ENCODE measurements at regions not wholly inside any gene's neighbourhood (a gene's known extent, or its start where the extent isn't known, plus 50 kb on each side); places are given as distances from the start of the nearest gene placed in this dataset.

DNA sequence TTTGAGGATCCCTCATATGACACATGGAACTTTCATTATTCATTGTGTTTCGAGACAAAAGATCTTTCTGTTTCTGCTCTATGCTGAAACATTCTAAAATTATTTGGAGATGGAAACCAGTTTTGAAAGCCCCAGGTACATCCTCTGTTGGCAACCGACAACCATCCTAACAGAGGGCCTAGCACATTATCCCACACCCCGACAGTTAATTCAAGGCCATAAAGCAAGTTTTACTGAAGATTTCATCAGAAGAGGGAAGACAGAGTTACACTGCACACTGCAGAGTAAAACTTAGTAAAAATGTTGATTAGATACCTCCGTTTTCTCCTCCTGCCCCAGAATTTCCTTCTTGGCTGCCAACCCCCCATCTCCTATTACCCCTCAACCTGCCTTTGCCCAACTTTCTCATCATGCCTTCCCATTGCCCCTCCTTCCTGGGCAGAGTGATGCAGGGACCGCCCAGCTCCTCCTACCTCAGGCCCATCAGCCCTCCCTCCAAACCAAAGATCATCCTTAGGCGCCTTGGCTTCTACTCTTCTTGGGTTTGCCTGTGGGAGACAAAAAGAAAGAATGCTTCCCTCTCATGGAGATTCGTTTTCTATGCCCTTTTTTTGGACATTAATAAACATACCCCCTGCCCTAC, 52.9 kb upstream of the CITED4 start:
- ChIA-PET CTCF (no interaction called here), POLR2A (interaction anchor here (0.7 kb wide), 1 partner anchor 10 kb away, joined by 3 read pairs; no protein-coding TSS in a partner anchor)

GRCh38 chr1:40915581-40915980, 53.4 kb upstream of the CITED4 start:
- Histone ChIP-seq H3K4me2 (no peak overlapping the region), H3K9me3 (no peaks in the 10 kb centered on the region), H3K79me2 (ENCODE audit: insufficient read depth) (no peaks in the 10 kb centered on the region), H3K27me3 (ENCODE audit: insufficient read depth) (no peaks in the 10 kb centered on the region), H3K27ac (ENCODE audit: low read depth in 2 of 2, low read length in 1 of 2) (no peak overlapping the region), H3K9me2 (no peaks in the 10 kb centered on the region), H3K36me3 (replicated peaks in 1 of 2; ENCODE audit: control insufficient read depth in 1 of 2, insufficient read depth in 2 of 2, low read length in 1 of 2) (no peaks in the 10 kb centered on the region), H4K20me1 (ENCODE audit: insufficient read depth) (no peaks in the 10 kb centered on the region), H3K4me1 (ENCODE audit: control insufficient read depth in 1 of 2, insufficient read depth in 2 of 2, low read depth in 1 of 2, low read length in 1 of 2) (no peaks in the 10 kb centered on the region), H2AFZ (ENCODE audit: low read depth) (no peak overlapping the region), H3F3A (replicated peaks; ENCODE audit: insufficient read depth) (no peaks in the 10 kb centered on the region), H3K4me3 (ENCODE audit: low read depth in 2 of 2, low read length in 1 of 2) (no peak overlapping the region), H3K9ac (no peak overlapping the region)
- TF ChIP-seq EZH2phosphoT487 (IDR thresholded peaks at IDR 0.05; ENCODE audit: borderline replicate concordance, low read depth) (no peak), SIN3A (IDR thresholded peaks at IDR 0.05; ENCODE audit: borderline replicate concordance, low read depth, low read length) (no peak), ELF1 (IDR thresholded peaks at IDR 0.05) (no peak), IRF3 (IDR thresholded peaks at IDR 0.05; ENCODE audit: low read depth, low read length) (no peak), SMC3 (IDR thresholded peaks at IDR 0.05; ENCODE audit: low read depth, low read length) (no peak), GABPA (IDR thresholded peaks at IDR 0.05; ENCODE audit: low read depth) (no peak), USF1 (IDR thresholded peaks at IDR 0.05; ENCODE audit: borderline replicate concordance, low read depth) (no peak), RFX5 (IDR thresholded peaks at IDR 0.05; ENCODE audit: low read length) (no peak), TEAD4 (IDR thresholded peaks at IDR 0.05; ENCODE audit: borderline replicate concordance, insufficient read depth) (no peak), YY1 (IDR thresholded peaks at IDR 0.05; ENCODE audit: low read depth) (no peak), EP300 (IDR thresholded peaks at IDR 0.05; ENCODE audit: borderline replicate concordance in 1 of 2, low read depth in 1 of 2, low read length in 1 of 2) (no peak), RCOR1 (IDR thresholded peaks at IDR 0.05; ENCODE audit: low read length) (no peak)
- TF ChIP-seq, protein P1, sequence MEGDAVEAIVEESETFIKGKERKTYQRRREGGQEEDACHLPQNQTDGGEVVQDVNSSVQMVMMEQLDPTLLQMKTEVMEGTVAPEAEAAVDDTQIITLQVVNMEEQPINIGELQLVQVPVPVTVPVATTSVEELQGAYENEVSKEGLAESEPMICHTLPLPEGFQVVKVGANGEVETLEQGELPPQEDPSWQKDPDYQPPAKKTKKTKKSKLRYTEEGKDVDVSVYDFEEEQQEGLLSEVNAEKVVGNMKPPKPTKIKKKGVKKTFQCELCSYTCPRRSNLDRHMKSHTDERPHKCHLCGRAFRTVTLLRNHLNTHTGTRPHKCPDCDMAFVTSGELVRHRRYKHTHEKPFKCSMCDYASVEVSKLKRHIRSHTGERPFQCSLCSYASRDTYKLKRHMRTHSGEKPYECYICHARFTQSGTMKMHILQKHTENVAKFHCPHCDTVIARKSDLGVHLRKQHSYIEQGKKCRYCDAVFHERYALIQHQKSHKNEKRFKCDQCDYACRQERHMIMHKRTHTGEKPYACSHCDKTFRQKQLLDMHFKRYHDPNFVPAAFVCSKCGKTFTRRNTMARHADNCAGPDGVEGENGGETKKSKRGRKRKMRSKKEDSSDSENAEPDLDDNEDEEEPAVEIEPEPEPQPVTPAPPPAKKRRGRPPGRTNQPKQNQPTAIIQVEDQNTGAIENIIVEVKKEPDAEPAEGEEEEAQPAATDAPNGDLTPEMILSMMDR (IDR thresholded peaks at IDR 0.05): no peak
- TF ChIP-seq, protein P2, sequence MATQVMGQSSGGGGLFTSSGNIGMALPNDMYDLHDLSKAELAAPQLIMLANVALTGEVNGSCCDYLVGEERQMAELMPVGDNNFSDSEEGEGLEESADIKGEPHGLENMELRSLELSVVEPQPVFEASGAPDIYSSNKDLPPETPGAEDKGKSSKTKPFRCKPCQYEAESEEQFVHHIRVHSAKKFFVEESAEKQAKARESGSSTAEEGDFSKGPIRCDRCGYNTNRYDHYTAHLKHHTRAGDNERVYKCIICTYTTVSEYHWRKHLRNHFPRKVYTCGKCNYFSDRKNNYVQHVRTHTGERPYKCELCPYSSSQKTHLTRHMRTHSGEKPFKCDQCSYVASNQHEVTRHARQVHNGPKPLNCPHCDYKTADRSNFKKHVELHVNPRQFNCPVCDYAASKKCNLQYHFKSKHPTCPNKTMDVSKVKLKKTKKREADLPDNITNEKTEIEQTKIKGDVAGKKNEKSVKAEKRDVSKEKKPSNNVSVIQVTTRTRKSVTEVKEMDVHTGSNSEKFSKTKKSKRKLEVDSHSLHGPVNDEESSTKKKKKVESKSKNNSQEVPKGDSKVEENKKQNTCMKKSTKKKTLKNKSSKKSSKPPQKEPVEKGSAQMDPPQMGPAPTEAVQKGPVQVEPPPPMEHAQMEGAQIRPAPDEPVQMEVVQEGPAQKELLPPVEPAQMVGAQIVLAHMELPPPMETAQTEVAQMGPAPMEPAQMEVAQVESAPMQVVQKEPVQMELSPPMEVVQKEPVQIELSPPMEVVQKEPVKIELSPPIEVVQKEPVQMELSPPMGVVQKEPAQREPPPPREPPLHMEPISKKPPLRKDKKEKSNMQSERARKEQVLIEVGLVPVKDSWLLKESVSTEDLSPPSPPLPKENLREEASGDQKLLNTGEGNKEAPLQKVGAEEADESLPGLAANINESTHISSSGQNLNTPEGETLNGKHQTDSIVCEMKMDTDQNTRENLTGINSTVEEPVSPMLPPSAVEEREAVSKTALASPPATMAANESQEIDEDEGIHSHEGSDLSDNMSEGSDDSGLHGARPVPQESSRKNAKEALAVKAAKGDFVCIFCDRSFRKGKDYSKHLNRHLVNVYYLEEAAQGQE (IDR thresholded peaks at IDR 0.05; ENCODE audit: low read depth, low read length): no peak
- ChIA-PET CTCF (no interaction called here), POLR2A (interaction anchor here (0.7 kb wide), 1 partner anchor 10 kb away, joined by 3 read pairs; no protein-coding TSS in a partner anchor)
- no peak for DNase-seq
- 88% methylated on average over 9 of the region's 10 CpGs for WGBS (ENCODE audit: low lambda C conversion rate)

More for the DNA sequence above, 52.9 kb upstream of the CITED4 start:
- Histone ChIP-seq H3K27me3 (ENCODE audit: insufficient read depth) (no peaks in the 10 kb centered on the region), H2AFZ (ENCODE audit: low read depth) (no peak overlapping the region), H3K27ac (ENCODE audit: low read depth in 2 of 2, low read length in 1 of 2) (no peak overlapping the region), H3K4me1 (ENCODE audit: control insufficient read depth in 1 of 2, insufficient read depth in 2 of 2, low read depth in 1 of 2, low read length in 1 of 2) (no peaks in the 10 kb centered on the region), H3K36me3 (replicated peaks in 1 of 2; ENCODE audit: control insufficient read depth in 1 of 2, insufficient read depth in 2 of 2, low read length in 1 of 2) (no peaks in the 10 kb centered on the region), H3K9me2 (no peaks in the 10 kb centered on the region), H3K4me2 (no peak overlapping the region), H3K9me3 (no peaks in the 10 kb centered on the region), H3F3A (replicated peaks; ENCODE audit: insufficient read depth) (no peaks in the 10 kb centered on the region), H4K20me1 (ENCODE audit: insufficient read depth) (no peaks in the 10 kb centered on the region), H3K4me3 (ENCODE audit: low read depth in 2 of 2, low read length in 1 of 2) (no peak overlapping the region), H3K9ac (no peak overlapping the region), H3K79me2 (ENCODE audit: insufficient read depth) (no peaks in the 10 kb centered on the region)
- no peak for DNase-seq
- WGBS (ENCODE audit: low lambda C conversion rate): 83% methylated on average over 7 of the region's 7 CpGs
- TF ChIP-seq RXRA (IDR thresholded peaks at IDR 0.05; ENCODE audit: borderline replicate concordance, low read depth): no peak
- no peak for TF ChIP-seq POLR2AphosphoS5 (IDR thresholded peaks at IDR 0.05; ENCODE audit: low read depth, low read length)
- TF ChIP-seq FOSL2 (IDR thresholded peaks at IDR 0.05; ENCODE audit: borderline replicate concordance, low read depth): no peak
- TF ChIP-seq SMC3 (IDR thresholded peaks at IDR 0.05; ENCODE audit: low read depth, low read length): no peak
- TF ChIP-seq NFIC (IDR thresholded peaks at IDR 0.05; ENCODE audit: borderline replicate concordance): no peak

All from SK-N-SH (cell line).